Inflammatory macrophage (primary cell): ENCODE measurements at regions not wholly inside any gene's neighbourhood (a gene's known extent, or its start where the extent isn't known, plus 50 kb on each side); places are given as distances from the start of the nearest gene placed in this dataset.
A peak's percentile ranks its signal among the peaks of the same experiment; 100 is the strongest.
"Not testable (repeated sequence)": the region's sequence is repeated elsewhere in the genome, so short reads cannot be mapped to it uniquely, and the experiment has no call there.

Source experiments
- DNase-seq, 2 donors: peaks; one replicate each; pipeline ENCODE4 v3.0.0-alpha.2; 2020 to 2022

- DNase-seq: no peak
These were observed 101.8 kb upstream of the EIF5 start for GRCh38 chr14:103232031-103232808.

GRCh38 chr14:103232831-103233319, 101.2 kb upstream of the EIF5 start:
- DNase-seq: no peak

GRCh38 chr14:103233328-103233727, 100.7 kb upstream of the EIF5 start:
- no peak for DNase-seq

DNA sequence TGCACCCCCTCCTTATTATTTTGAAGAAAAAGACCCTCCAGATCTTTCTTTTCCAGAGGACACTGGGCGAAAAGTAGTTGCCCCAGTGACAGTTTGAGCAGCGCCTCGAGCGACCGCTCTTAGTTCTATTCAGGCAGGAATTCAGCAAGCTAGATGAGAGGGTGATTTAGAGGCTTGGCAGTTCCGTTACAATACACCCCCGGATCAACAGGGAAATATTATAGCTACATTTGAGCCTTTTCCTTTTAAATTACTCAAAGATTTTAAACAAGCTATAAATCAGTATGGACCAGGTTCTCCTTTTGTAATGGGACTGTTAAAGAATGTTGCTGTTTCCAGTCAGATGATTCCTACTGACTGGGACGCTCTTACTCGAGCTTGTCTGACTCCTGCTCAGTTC, 99.2 kb upstream of the EIF5 start:
- DNase-seq: not testable (repeated sequence)

GRCh38 chr14:103235506-103235905, 98.5 kb upstream of the EIF5 start:
- DNase-seq: not testable (repeated sequence)

DNA sequence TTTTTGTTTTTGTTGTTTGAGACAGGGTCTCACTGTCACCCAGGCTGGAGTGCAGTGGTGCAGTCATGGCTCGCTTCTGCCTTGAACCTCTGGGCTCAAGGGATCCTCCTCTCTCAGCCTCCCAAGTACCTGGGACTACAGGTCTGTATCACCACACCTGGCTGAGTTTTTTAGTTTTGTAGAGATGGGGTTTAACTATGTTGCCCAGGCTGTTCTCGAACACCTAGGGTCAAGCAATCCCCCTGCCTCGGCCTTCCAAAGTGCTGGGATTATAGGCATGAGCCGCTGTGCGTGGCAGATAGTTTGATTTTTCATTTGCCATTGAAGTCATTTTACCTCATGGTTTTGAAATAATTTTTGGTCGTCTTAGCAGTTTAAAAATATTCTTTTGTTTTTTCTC, 94.3 kb upstream of the EIF5 start:
- DNase-seq: no peak

- no peak for DNase-seq
These were observed 92.5 kb upstream of the EIF5 start for GRCh38 chr14:103241531-103241930.

DNA sequence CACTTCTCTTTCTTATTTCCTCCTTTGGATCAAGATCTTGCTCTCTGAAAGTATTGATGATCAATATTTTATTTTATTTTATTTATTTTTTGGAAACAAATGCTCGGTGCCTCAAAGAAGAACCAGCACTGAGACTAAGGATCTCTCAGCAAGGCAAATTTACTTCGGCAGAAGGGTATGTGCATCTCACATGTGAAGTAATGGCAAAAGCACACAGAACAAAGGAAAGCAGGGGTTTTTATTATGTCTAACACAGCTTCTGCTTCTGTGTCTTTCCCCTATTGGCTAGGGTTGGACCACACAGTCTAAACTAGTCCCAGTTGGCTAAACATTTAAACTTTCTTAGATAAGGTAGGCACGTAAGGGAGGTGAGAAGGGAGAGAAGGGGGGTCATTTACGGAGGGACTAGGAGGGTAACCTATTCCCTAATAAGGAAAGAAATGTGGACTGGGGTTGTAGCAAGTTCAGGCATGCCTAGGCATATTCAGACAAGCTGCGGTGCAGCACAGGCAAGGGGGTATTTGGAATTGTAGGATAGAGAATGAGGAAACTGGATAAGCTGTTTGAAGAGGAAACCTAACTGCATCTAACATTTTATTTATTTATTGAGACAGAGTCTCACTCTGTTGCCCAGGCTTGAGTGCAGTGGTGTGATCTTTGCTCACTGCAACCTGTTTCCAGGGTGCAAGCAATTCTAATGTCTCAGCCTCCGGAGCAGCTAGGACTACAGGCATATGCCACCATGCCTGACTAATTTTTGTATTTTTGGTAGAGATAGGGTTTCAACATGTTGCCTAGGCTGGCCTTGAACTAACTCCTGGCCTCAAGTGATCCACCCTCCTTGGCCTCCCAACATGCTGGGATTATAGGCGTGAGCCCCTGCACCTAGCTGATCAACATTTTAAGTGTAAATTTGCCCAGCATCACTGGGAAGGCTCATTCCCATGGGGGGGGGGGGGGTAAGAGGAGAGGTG, 90.0 kb upstream of the EIF5 start:
- DNase-seq: no peak

DNA sequence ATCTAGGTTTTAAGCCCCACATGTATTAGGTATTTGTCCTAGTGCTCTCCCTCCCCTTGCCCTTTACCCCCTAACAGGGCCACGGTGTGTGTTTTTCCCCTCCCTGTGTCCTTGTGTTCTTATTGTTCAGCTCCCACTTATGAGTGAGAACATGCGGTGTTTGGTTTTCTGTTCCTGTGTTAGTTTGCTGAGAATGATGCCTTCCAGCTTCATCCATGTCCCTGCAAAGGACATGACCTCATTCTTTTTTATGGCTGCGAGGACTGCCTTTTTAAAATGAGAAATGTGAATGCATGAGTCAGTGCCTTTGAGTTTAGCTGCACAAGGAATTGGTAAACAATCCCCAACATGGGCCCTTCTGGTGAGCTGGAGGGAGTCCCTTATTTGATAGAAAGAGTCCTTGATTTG, 88.4 kb upstream of the EIF5 start:
- not testable (repeated sequence) for DNase-seq

- DNase-seq: no peak
These were observed 88.0 kb upstream of the EIF5 start for GRCh38 chr14:103246070-103246469.

DNA sequence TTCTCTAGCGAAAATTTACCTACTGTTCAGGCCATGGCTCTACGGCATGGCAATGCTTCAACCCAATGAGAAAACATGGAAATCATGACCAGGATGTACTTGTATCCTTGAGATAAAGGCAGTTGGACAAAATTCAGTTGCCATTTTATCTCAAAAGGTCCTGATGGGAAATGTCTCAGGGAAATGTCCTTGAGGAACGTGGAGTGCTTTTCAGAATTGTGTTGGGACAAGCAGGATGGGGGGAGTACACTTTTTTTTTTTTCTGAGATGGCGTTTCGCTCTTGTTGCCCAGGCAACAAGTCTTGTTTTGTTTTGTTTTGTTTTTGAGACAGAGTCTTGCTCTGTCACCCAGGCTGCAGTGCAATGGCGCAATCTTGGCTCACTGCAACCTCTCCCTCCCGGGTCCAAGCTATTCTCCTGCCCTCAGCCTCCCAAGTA, 86.8 kb upstream of the EIF5 start:
- DNase-seq: no peak

GRCh38 chr14:103250181-103250580, 83.9 kb upstream of the EIF5 start:
- no peak for DNase-seq

DNA sequence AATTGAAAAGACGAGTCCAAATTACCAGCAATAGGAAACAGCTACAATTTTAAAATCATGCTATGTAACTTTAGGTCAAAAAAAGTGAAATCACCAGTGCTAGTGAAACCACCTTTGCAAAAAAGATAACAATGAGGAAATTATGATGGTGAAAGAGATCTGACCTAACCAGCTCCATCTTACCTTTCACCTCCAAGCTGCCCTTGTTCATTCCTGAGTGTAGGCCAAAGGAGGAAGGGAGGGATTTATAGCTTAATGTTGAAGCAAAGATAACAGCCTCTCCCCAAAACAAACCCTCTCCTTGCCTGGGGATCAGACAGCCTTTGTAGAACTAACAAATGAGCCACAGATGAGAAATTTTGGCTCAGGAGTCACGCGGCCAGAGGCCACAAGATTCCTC, 83.2 kb upstream of the EIF5 start:
- DNase-seq: no peak

- DNase-seq: no peak
These were observed 78.5 kb upstream of the EIF5 start for GRCh38 chr14:103255555-103255954.

GRCh38 chr14:103256406-103256805, 77.6 kb upstream of the EIF5 start:
- DNase-seq: no peak

DNA sequence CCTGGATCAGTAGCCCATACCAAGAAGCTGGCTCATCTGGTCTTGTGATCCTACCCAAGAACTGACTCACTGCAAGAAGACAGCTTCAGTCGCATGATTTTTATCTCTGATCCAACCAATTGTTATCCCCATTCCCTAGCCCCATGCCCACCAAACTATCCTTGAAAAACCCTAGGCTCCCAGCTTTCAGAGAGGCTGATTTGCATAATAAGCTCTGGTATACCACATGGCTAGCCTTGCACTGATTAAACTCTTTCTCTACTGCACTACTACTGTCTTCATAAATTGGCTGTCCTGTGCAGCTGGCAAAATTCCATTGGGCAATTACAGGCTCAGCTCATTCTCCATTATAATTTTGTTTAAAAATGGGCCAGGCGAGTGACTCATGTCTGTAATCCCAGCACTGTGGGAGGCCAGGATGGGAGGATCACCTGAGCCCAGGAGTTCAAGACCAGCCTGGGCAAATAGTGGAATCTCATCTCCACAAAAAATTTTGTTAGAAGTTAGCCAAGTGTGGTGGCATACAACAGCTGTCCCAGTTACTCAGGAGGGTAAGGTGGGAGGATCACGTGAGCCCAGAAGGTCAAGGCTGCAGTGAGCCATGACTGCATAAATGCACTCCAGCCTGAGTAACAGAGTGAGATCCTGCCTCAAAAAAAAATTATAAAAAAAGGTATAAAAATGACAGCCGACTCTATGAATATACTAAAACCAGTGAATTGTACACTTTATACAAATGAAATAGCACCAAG, 76.7 kb upstream of the EIF5 start:
- no peak for DNase-seq

- DNase-seq: no peak
These were observed 75.8 kb upstream of the EIF5 start for GRCh38 chr14:103258211-103258610.

- no peak for DNase-seq
These were observed 74.9 kb upstream of the EIF5 start for GRCh38 chr14:103259184-103259583.

- DNase-seq: no peak
These were observed 74.0 kb upstream of the EIF5 start for GRCh38 chr14:103259801-103260628.

DNA sequence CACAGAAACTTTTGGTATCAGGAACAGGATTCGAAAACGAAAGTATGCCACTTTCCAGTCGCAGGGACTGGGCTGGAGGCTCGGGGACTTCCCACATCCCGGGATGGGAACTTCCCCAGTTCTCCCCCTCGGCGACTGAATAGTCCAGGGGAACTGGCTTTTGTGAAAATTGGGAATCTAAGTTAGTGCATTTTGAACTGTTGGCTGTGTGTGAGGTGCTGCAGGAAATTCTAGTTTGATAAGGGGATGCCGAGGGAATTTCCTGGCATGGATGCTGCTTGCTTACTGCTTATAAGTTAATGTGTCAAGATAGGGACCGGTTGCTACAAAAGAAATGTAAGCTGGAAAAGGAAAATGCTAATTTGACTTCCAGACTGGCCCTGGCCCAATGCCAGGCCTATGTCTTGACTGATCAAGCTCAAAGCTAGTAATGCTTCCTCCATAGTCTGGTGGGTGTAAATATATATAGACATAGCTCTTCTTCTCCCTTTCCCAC, 73.4 kb upstream of the EIF5 start:
- DNase-seq: peak; percentile 20 to 62

DNA sequence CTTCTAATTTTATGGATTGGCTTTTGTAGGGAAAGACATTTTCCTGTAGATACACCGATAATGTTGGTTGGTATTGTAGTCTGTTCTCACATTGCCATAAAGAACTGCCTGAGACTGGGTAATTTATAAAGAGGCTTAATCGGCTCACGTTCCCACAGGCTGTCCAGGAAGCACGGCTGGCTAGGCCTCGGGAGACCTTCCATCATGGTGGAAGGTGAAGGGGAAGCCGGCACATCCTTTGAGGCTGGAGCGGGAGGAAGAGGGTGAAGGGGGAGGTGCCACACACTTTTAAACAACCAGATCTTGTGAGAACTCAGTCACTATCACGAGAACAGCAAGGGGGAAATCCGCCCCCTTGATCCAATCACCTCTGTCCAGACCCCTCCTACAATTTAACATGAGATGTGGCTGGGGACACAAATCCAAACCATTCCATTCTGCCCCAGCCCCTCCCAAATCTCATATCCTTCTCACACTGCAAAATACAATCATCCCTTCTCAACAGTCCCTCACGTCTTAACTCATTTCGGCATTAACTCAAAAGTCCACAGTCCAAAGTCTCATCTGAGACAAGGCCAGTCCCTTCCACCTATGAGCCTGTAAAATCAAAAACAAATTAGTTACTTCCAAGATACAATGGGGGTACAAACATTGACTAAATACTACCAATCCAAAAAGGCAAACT, 66.7 kb upstream of the EIF5 start:
- DNase-seq: no peak
